NCI-H128 (cell line): ENCODE measurements at regions not wholly inside any gene's neighbourhood (a gene's known extent, or its start where the extent isn't known, plus 50 kb on each side); places are given as distances from the start of the nearest gene placed in this dataset.

Experiments
- DNase-seq: peaks from one replicate; lab custom pipeline; 2025; ENCODE audit not compliant: unreplicated experiment; lab: John Stamatoyannopoulos, UW

DNA sequence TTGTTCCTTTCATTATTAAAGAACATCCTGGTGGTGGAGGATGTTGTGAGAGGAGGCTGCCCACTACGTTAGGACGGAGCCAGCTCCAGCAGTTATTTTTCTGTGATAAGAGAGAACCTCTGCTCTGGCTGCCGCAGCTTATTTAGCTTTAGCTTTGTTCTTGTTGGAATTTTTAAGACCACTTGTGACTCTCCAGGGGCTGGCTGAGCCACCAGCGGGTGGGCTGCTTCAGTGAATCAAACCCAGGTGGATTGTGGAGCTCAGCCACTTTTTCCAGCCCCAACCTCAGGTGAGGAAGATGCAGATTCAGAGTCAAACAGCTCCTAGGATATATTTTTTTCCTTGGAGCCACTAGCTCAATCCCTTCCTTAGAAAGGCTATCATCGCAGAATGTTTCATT is 83.1 kb upstream of the CTTNBP2NL start:
- no peak for DNase-seq

DNA sequence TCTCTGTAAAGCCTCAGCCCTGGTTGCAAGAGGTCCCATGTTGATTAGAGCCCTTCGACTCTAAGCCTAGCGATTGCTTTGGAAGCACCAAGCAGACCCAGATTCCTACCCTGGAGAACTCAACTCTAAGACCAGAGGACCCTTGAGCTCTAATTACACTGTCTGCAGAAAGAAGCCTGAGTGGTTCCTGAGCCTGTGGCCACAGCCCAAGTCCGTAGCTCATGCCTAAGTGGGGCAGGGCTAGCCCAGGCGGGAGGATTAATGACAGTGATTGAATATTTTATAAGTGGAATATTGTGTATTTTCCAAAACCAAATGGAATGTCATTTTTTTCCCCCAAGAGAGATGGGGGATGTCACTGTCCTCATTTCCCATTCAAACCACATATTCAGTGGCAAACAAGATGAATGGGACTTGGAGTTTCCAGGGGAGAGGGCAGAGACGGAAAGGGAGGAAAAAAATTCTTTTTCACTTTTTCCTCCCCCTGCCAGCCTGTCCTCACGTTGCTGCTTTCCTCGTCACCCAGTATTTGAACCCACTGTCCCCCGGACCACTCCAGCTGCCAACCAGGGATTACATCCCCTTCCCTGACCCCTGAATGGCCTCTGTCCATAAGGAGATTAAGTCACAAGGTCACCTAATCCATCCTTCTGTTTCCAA is 79.6 kb upstream of the CTTNBP2NL start:
- no peak for DNase-seq

DNA sequence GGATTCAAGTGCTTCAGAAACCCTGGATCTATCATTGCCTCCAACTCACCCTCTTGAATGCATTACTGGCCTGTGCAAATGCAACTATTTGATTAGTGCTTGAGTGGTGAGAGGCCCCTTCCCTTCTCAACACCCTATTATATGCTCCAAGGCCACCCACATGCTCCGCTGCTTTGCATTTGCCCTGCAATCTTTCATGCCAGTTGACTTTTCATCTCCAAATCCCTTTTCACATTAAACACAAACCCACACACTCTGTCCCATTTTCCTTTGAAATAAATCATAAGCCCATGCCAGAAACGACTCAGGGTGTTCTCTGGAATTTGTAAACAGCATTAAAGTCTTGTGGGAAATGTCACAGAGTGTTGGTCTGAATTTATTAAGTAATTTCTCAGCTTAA is 78.9 kb upstream of the CTTNBP2NL start:
- DNase-seq = no peak

DNA sequence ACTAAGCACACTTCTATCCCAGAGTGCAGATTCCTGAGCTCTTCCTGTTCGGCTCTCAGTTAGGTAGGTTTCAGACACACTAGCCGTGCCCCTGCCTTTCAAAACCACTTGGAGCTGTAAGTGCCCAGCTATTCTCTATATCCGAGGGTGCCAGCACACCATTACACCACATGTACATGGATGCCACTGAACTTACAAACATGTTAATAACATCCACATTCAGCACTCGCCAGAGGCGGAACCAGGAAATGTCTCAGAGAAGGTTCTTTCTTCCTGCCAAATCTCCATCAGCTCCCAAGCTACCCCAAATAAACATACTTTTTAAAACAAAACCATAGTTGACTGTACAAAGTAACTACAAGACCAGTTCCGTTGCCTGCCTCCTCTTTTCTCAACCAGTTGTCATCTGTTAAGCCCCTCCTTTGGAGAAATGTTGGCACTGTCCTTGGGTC is 78.4 kb upstream of the CTTNBP2NL start:
- no peak for DNase-seq

DNA sequence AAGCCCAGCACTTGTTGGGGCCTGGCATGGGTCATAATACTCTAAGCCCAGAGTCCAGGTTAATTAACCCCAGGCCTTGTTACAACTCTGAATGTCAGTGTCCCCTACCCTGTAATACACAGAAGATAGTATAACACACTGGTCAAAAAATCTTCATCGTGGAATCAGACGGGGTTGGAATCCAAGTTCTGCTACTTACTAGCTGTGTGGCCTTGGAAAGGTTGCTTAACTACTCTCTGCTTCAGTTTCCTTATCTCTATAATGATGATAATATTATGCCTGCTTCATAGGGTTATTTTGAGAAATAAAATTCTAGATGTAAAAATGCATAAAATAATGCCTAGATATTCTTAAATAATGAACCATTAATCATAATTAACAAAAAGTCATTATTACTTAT is 77.8 kb upstream of the CTTNBP2NL start:
- DNase-seq = no peak

DNA sequence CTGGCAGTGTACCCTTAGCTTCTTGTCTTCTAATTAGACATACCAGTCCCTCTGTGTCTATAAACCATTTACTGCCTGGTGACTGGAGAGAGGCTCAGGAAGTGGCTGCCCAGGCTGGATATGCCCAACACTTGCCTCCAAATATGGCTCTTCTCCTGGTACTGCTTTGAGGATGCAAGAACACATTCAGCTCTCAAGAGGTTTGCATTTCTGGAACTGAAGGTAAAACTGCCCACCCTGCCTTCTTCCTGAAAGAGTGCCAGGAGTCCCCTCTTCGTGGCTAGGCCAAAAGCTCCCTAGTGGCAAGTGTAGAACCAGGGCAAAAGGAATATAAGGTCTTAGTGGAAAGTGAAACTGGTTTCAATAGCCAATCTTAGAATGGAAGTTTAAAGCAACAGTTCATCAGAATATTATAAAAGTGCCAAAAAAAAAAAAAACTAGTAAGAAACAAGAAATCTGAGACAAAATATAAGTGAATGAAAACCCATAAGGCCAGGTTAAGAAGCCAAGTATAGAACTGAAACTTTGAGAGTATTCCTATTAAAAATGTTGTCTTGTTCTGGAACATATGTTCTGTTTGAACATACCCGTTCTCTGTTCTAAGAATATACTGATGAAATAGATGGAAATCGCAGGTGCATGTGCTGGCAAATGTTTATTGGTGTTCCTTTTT is 77.2 kb upstream of the CTTNBP2NL start:
- DNase-seq = no peak

DNA sequence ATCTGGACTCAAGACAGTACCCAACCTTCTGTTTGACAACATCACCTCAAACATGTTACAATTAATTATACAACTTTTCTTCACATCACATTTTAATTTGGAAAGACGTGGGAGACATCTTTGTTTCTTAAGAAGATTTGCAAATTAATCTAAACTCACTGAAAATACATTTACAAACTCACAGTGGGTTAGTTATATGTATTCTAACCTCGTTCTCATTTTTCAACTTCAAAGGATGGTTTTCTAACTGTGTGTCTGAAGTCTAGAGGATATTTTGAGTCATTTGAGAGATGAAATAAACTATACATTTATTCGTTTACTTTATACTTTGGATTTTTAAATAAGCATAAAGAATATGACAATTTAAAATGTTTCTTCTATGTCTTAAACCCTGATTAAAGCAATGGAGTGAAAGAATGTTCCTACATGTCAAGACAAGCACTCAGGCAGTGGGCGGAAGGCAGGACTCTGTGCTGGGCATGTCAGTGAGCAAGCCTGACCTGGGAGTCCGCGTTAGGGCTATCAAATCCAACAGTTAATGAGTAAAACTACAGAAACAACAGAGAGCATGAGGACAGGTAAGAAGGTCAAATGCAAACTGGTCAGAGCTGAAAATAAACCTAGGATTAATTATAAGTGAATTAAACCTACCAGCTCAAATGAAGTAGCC is 76.5 kb upstream of the CTTNBP2NL start:
- DNase-seq = no peak

DNA sequence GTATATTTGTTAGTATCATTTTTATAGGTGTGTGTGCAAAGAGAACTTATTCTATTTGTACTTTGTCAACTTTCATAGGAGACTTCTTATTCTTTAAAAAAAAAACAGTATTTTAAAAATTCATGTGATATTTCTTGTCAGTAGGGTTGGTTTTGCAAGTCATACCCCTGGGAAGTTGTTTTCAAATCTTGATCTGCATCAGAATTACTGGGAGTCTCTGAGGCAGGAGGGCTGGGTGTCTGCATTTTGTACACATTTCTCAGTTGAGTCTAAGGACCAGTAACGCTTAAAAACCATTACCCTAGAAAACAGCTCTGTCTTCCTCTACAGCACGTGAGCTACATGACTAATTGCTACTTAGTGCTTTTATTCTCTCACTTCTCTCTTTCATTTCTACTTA is 76.0 kb upstream of the CTTNBP2NL start:
- DNase-seq = no peak

DNA sequence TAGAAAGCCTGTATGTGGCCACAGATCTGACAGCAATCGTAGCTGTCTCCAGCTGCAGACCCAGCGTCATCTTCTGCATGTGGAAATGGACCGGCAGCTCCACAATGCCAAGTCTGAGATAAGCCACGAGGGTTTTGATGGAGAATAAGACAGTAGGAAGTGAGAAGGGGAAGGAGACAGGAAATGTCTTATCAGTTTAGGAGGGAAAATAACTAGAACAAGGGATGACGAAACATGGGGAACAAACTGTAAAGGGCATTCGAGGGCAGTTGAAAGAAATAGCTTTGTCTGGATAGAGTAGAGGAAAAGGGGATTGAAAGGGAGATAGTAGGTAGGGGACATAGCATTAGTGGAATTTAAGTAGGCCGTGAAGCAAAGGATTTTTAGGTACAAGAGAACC is 74.0 kb upstream of the CTTNBP2NL start:
- DNase-seq = no peak

DNA sequence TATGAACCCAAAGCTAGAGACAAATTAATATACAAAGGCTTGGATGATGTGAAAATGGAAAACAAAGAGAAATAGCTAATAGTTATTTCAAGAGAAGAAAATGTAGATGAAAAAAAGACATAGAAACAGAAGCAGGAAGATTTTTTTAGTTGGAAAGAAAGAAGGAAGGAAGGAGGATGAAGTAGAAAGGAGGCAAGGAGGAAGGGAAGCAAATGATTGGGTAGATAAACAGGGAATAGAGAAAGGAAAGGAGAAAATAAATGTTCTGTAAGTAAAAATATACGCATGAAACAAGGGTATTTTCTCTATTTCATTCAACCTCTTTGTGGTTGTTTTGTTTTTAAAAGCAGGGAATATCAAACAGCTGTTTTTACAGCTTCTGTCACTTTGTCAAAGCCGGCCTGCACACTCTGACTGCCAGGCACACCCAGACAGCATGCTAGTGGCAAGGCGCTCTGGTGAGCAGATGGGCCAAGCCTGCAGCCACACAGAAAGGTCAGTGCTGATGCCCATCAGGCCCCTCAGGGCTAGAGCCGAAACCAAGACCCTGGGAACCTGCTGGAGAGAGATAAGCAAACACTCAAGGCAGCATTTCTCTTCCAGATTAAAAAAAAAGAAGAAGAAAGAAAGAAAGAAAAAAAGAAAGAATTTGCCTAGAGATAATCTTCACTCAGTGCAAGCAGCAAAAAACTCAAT is 72.9 kb upstream of the CTTNBP2NL start:
- DNase-seq = no peak

DNA sequence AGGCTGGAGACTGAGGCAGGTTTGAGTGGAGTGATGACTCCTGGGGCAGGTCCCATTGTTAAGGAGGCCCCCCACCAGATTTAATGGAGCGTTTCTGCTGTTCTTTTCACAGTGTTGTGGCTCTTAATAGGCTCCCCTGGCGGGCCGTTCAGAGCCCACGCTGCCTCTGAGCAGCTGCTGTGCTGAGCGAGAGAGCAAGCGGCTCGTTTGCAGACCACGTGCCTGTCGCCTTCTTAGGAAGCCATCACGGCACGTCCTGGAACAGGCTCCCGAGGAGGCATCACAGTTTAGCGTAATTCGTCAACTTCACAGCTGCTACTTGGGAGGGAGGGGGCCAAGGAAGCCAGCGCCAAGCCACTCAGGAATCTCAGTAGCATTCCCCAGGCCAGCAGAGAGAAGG is 70.5 kb upstream of the CTTNBP2NL start:
- DNase-seq = no peak

DNA sequence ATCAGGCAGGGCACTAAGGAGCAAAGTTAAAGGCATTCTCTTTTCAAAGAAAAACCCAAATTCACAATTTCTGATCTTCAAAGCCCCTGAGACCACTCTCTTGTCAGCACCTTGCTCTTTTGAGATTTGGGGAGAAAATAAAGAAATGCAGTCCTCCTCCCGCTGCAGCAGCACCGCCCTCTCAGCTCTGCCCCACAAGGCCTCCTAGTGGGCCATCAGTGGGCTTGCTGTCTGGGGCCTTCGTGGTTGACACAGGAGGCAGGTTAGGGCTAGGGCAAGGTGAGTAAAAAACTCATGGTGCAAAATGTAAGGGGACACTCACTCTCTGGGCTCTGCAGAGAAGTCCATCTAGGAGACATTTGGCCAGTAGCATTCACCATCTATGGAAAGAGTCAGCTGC is 67.4 kb upstream of the CTTNBP2NL start:
- DNase-seq = no peak

DNA sequence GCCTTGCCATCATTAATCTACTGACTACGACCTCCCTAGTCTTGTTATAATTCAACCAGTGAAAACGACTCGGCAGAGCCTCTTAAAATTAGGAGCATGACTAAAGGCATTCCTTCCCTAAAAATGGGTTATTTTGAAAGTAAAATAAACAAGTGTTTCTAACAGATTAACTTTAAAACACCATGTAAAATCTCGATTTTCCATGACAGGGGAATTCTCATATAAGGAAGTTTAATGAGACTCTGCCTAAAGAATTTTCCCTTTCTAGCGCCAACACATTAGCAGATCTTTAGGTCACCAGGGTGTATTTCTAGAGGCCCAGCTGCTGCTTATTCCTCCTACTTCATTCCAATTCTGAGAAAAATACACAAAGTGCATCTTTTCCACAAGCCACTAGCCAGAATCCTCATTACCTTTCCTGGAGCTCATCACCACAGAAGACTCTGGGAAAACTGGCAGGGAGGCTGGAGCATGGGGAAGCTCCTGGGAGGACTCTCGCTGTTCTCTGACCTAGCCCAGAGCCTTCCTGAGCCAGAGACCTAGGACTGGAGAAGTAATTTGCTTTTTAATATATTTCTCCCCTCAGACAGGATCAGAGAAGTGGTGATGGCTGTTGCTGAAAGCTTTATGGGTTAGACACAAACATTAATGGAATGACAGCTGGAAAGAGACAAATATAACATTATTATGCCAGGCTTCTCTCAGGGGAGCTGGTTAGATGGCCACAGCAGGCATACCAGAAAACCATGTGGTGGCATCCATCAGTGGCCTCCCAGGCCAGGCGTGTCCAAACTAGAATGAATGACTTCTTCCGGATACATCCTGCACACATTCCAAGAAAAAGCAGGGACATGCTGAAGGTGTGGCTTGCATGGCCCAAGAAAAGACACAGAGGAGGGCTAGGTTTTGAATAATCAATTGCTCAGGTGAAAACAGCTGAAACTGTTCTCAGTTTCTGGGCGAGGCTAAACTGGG is 63.6 kb upstream of the CTTNBP2NL start:
- no peak for DNase-seq

DNA sequence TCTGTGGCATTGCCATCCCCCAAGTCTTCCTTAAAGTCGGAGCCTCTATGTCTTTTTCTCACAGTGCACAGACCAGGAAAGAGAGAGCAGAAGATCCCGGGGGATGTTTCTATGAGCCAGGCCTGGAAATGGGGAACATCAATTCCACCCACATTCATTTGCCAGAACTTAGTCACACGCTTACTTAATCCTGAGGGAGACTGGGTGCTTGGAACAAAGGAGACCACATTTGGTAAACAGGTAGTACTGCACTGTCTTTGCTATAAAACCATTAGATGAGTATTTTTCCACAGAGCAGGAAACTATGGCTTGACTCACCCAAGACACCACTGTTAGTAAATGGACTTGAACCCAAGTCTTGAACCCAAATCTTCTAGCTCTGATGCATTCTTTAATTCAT is 60.7 kb upstream of the CTTNBP2NL start:
- no peak for DNase-seq

DNA sequence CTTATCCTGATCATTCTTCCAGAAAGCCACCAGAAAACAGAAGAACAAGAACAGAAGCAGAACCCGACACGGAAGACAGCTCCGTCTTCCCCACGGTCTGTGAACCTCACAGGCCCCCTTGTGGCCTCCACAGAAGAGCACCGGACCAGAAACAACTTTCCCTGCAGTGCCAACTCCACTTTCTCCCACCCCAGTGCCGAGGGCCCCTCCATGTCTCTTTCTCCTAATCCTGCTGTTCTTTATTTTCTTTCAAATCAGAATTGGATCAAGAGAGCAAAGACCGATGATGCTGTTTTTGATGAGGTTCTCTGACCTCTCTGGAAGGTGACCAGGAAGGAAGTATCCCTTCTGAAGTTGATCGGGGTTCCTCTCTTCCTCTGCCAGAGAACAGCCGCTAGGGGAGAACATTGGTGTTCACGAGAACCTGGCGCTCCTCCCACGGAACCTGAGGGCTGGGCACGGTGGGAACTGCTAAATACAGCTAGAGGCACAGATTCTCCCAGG is 58.9 kb upstream of the CTTNBP2NL start:
- DNase-seq = no peak

DNA sequence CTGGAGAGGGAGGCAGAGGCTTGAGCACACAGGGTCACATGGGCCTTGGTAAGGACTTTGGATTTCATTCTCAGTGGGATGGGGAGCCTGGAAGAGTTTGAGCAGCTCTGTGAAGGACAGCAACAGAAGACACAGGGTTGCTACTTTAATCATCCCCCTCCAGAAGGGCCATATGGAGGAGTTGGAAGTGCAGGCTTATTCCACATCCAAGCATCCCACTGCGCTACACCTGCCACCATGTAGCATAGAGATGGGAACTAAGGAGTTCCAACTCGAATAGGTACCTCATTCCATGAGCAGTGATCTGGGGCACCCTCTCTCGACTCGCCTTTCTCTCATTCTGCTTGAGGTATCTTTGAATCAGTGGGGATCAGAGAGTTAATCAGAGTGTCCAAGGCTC is 54.0 kb upstream of the CTTNBP2NL start:
- DNase-seq = no peak

DNA sequence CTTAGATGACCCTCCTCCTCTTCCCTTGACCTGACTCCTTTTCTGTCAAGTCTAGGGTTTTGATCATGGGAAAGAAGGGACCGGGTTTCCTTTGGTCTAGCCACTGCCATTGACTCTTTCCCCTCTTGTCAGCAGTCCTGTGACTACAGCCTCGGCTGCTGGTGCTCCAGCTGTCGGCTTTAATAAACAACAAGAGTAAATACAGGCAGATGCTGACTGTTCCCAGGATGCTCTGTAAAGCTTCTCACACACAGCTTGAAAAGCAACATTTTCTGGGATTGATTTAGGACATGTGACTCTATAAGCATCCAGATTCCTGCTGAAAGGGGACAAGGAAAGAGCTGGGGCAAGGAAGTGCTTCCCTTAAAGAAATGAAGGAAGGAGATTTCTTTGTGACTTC is 53.5 kb upstream of the CTTNBP2NL start:
- DNase-seq = no peak

DNA sequence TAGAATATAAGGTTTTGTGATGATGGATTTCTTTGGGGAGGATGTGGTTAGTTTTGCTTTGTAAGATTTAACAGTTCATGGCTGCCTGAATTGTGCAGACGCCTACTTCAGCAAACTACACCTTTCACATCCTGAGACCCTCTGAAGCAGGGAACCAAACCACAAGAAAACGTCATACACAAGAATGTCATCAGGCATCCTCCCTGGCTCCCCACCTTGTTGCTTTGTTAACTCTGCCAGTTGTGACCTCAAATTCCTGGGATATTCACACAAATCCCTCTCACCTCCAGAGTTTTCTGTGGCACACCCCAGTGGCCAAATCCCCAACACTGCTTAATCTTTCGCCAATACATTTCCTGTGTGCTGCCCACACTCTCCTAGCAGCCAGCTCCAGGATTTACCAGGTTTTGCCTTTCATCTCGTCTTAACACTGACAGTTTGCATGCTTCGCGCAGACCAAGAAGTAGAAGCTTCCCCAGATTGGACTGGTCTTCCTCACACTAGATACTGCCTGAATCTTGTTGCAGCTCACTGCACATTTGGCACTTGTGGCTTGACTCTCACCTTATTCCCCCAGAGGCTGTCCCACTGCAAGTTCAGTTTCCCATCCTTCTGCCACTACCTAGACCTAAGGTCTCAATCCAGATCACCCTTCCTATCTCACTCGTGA is 51.1 kb upstream of the CTTNBP2NL start:
- no peak for DNase-seq
